Endothelial cell of umbilical vein (primary cell): ENCODE measurements at regions not wholly inside any gene's neighbourhood (a gene's known extent, or its start where the extent isn't known, plus 50 kb on each side); places are given as distances from the start of the nearest gene placed in this dataset.

ENCODE experiments used
- BruUV-seq: library from RNA; stranded (reverse); fragments of 400-500 nt; replicated peaks from 2 replicates; lab custom pipeline; 2021; lab: Mats Ljungman, UMichigan
- CTCF ChIA-PET: fragments of 300-600, 350-600 bp; sonication (Branson Sonifier 250); formaldehyde crosslinking; loops from one replicate; lab custom pipeline; 2021; ENCODE audit warnings: antibody characterized with exemption, inconsistent platforms; lab: Charles Lee
- POLR2A ChIA-PET: fragments of 300-600, 350-600 bp; sonication (Branson Sonifier 250); formaldehyde crosslinking; loops from one replicate; lab custom pipeline; 2021; ENCODE audit warnings: antibody characterized with exemption, inconsistent platforms; lab: Charles Lee
- DNase-seq: peaks from one replicate; pipeline ENCODE4 v3.0.0-alpha.2; 2011; ENCODE audit warnings: low read depth, low spot score
- FAIRE-seq: peaks from 2 replicates; lab custom pipeline; 2011; peaks lifted over from hg19 to GRCh38; lab: Jason Lieb, UNC
- H2AFZ ChIP-seq: 2 replicates; pipeline ENCODE4 v1.6.0; 2012; ENCODE audit warnings: low read depth, low read length, control low read depth, inconsistent platforms
- H3K27ac ChIP-seq: 2 replicates; pipeline ENCODE4 v1.5.1; 2011; ENCODE audit warnings: low read depth, mild to moderate bottlenecking, control low read depth, low read length, moderate library complexity; ENCODE audit not compliant: insufficient read depth
- H3K27me3 ChIP-seq, 2 experiments: 2 replicates each; pipeline versions ENCODE4 v1.6.0 to v1.6.1; 2011; ENCODE audit warnings: low read length in 2 of 2, mixed read lengths in 1 of 2; ENCODE audit not compliant: control insufficient read depth in 2 of 2, insufficient read depth in 2 of 2
- H3K36me3 ChIP-seq, 2 experiments: 2 replicates in 1 of 2; 3 replicates in 1 of 2; pipeline ENCODE4 v1.5.1; 2011; ENCODE audit warnings: low read length in 2 of 2, mild to moderate bottlenecking in 1 of 2, moderate library complexity in 1 of 2; ENCODE audit not compliant: control insufficient read depth in 2 of 2, insufficient read depth in 2 of 2; ENCODE audit errors: extremely low read depth in 1 of 2
- H3K4me1 ChIP-seq: 3 replicates; pipeline ENCODE4 v1.5.1; 2011; ENCODE audit warnings: mild to moderate bottlenecking, low read length; ENCODE audit not compliant: control insufficient read depth, insufficient read depth; ENCODE audit errors: extremely low read depth
- H3K4me2 ChIP-seq: 2 replicates; pipeline ENCODE4 v1.6.1; 2011; ENCODE audit warnings: low read length, control low read depth, mixed read lengths; ENCODE audit not compliant: insufficient read depth
- H3K4me3 ChIP-seq, 3 experiments: fragments of 200-600 bp in 1 of 3; sonication (generic), shearing (Covaris generic) in 1 of 3; replicated peaks in 1 of 3; 2 replicates each; pipeline ENCODE4 v1.5.1; 2011 to 2016; ENCODE audit warnings: control low read depth in 3 of 3, low read length in 3 of 3, mild to moderate bottlenecking in 2 of 3, inconsistent platforms in 1 of 3, low read depth in 1 of 3, moderate library complexity in 1 of 3; ENCODE audit not compliant: insufficient read depth in 1 of 3
- H3K79me2 ChIP-seq: 2 replicates; pipeline ENCODE4 v1.6.0; 2012; ENCODE audit warnings: low read length, inconsistent platforms; ENCODE audit not compliant: control insufficient read depth, insufficient read depth
- H3K9ac ChIP-seq: replicated peaks from 2 replicates; pipeline ENCODE3; 2011; ENCODE audit warnings: low read length, control low read depth; ENCODE audit not compliant: insufficient read depth; ENCODE audit errors: extremely low read depth
- H3K9me1 ChIP-seq: replicated peaks from 3 replicates; pipeline ENCODE4 v1.6.0; 2011; ENCODE audit warnings: mild to moderate bottlenecking, low read length; ENCODE audit not compliant: control insufficient read depth, insufficient read depth; ENCODE audit errors: extremely low read depth
- H3K9me3 ChIP-seq: replicated peaks from 2 replicates; pipeline ENCODE4 v1.5.1; 2012; ENCODE audit warnings: low read length, inconsistent platforms; ENCODE audit not compliant: control insufficient read depth, insufficient read depth
- H4K20me1 ChIP-seq: replicated peaks from 2 replicates; pipeline ENCODE3; 2011; ENCODE audit warnings: mild to moderate bottlenecking, low read length; ENCODE audit not compliant: control insufficient read depth, insufficient read depth; ENCODE audit errors: extremely low read depth
- CTCF ChIP-seq, 2 donors: IDR thresholded peaks; 1 replicate in 1 of 2; 2 replicates in 1 of 2; pipeline ENCODE4 v1.5.1; 2011; ENCODE audit warnings: low read length in 2 of 2, mild to moderate bottlenecking in 2 of 2, moderate library complexity in 2 of 2, control low read depth in 1 of 2, inconsistent platforms in 1 of 2, low read depth in 1 of 2; ENCODE audit not compliant: insufficient read depth in 1 of 2; ENCODE audit errors: extremely low read depth in 1 of 2
- EZH2 ChIP-seq: IDR thresholded peaks from 2 replicates; pipeline ENCODE4 v1.6.1; 2012; ENCODE audit warnings: borderline replicate concordance, low read depth, mild to moderate bottlenecking, moderate library complexity, low read length, inconsistent platforms; ENCODE audit not compliant: severe bottlenecking
- JUN ChIP-seq: IDR thresholded peaks from 2 replicates; pipeline ENCODE4 v1.6.1; 2011; ENCODE audit warnings: borderline replicate concordance, low read depth; ENCODE audit not compliant: insufficient read length, insufficient read depth
- MAX ChIP-seq: IDR thresholded peaks from 2 replicates; pipeline ENCODE4 v1.6.1; 2011; ENCODE audit not compliant: insufficient read depth, insufficient read length
- POLR2A ChIP-seq: IDR thresholded peaks from 2 replicates; pipeline ENCODE4 v1.6.1; 2012; ENCODE audit warnings: low read depth, mild to moderate bottlenecking, control low read depth, low read length
- POLR2AphosphoS5 ChIP-seq: IDR thresholded peaks from 2 replicates; pipeline ENCODE4 v1.6.1; 2012; ENCODE audit warnings: low read depth, mild to moderate bottlenecking, control low read depth, low read length, moderate library complexity; ENCODE audit not compliant: insufficient read depth
- dilution Hi-C: fragments of 300-500 bp; cut with MboI; formaldehyde crosslinking; loops from one replicate; pipeline ENCODE4 v1.15.0; 2019; ENCODE audit warnings: low sequenced_read_pairs; ENCODE audit not compliant: extremely low pct_ligation_motif_present
- intact Hi-C: fragments of 100-400 bp; cut with micrococcal nuclease; formaldehyde crosslinking; loops from one replicate; pipeline ENCODE4 v1.10.0; 2022

- no TSS peak for BruUV-seq
- Histone ChIP-seq H3K36me3 (no peaks in the 10 kb centered on the region), H3K4me2 (no peak overlapping the region), H3K9ac (no peak overlapping the region), H3K27ac (no peak overlapping the region), H3K4me3 (no peak overlapping the region), H3K9me1 (no peaks in the 10 kb centered on the region), H2AFZ (no peak overlapping the region), H3K4me1 (no peaks in the 10 kb centered on the region), H4K20me1 (no peaks in the 10 kb centered on the region), H3K9me3 (no peaks in the 10 kb centered on the region), H3K27me3 (peaks cover 3 to 5% of the 10 kb centered on the region in 2 experiments), H3K79me2 (no peaks in the 10 kb centered on the region)
- CTCF ChIA-PET = interaction anchor here (0.9 to 1.0 kb wide), 3 partner anchors 8 to 53 kb away, joined by 3 read pairs; no protein-coding TSS in a partner anchor
- intact Hi-C loops (no loop called here), dilution Hi-C loops (no loop called here)
- no peak for DNase-seq
- no peak for FAIRE-seq
- no peak for TF ChIP-seq POLR2AphosphoS5
- no peak for TF ChIP-seq MAX
- TF ChIP-seq POLR2A = no peak
- no peak for TF ChIP-seq EZH2
- no peak for TF ChIP-seq JUN
- POLR2A ChIA-PET = no interaction called here
Observed at GRCh38 chr1:24254783-24255182, 64.4 kb upstream of the GRHL3 start.

- no TSS peak for BruUV-seq
- CTCF ChIA-PET = no interaction called here
- H3K4me3 ChIP-seq = no peak overlapping the region
Observed at GRCh38 chr1:24253571-24253970, 65.6 kb upstream of the GRHL3 start.

More at GRCh38 chr1:24253571-24253970, 65.6 kb upstream of the GRHL3 start:
- H3K36me3 ChIP-seq = no peaks in the 10 kb centered on the region
- DNase-seq (no peak), FAIRE-seq (no peak)
- H3K27ac ChIP-seq = no peak overlapping the region
- H3K4me2 ChIP-seq = no peak overlapping the region
- H3K79me2 ChIP-seq = no peaks in the 10 kb centered on the region
- H3K9ac ChIP-seq = no peak overlapping the region
- peaks cover 3 to 5% of the 10 kb centered on the region in 2 experiments for H3K27me3 ChIP-seq
- no peaks in the 10 kb centered on the region for H3K9me1 ChIP-seq
- H3K4me1 ChIP-seq = no peaks in the 10 kb centered on the region
- intact Hi-C loops (no loop called here), dilution Hi-C loops (no loop called here)
- POLR2A ChIA-PET = no interaction called here
- H4K20me1 ChIP-seq = no peaks in the 10 kb centered on the region
- no peak for TF ChIP-seq EZH2
- TF ChIP-seq POLR2AphosphoS5 = no peak
- TF ChIP-seq CTCF (IDR thresholded peaks at IDR 0.05; ENCODE audit: extremely low read depth in 1 of 2, insufficient read depth in 1 of 2, low read depth in 1 of 2, low read length in 2 of 2) = no peak
- H2AFZ ChIP-seq = no peak overlapping the region
- H3K9me3 ChIP-seq = no peaks in the 10 kb centered on the region
